Naive thymus-derived CD4-positive, alpha-beta T cell (primary cell): ENCODE measurements at regions not wholly inside any gene's neighbourhood (a gene's known extent, or its start where the extent isn't known, plus 50 kb on each side); places are given as distances from the start of the nearest gene placed in this dataset.

ENCODE experiments used
- ATAC-seq: fragments of 150-1000 bp; cut with Tn5 transposase; 2 replicates; pipeline ENCODE4 v1.10.0; 2021; ENCODE audit warnings: mild to moderate bottlenecking, moderate library complexity
- CTCF ChIA-PET: fragments of 350-600 bp; sonication (Branson Sonifier 250); formaldehyde crosslinking; loops from one replicate; lab custom pipeline; 2021; ENCODE audit warnings: antibody characterized with exemption; lab: Charles Lee
- POLR2A ChIA-PET: fragments of 350-600 bp; sonication (Branson Sonifier 250); formaldehyde crosslinking; loops from one replicate; lab custom pipeline; 2021; ENCODE audit warnings: antibody characterized with exemption, inconsistent platforms; lab: Charles Lee
- DNase-seq, 9 donors: peaks; one replicate each; pipeline versions ENCODE4 v3.0.0 to v3.0.0-alpha.2; 2020 to 2022; ENCODE audit warnings: mixed read lengths in 1 of 9
- H3K27ac ChIP-seq: one replicate; pipeline ENCODE4 v1.7.0; 2013; ENCODE audit warnings: mild to moderate bottlenecking, low read depth, low read length, moderate library complexity
- H3K27me3 ChIP-seq, 2 donors: one replicate each; pipeline ENCODE4 v1.7.0; 2013; ENCODE audit warnings: low read length in 2 of 2, mild to moderate bottlenecking in 2 of 2, moderate library complexity in 2 of 2; ENCODE audit not compliant: control insufficient read depth in 2 of 2, insufficient read depth in 2 of 2
- H3K36me3 ChIP-seq, 3 experiments: 1 replicate in 2 of 3; 2 replicates in 1 of 3; pipeline ENCODE4 v1.7.0; 2013; ENCODE audit warnings: low read length in 3 of 3, mild to moderate bottlenecking in 3 of 3, moderate library complexity in 1 of 3; ENCODE audit not compliant: insufficient read depth in 3 of 3, control insufficient read depth in 2 of 3
- H3K4me1 ChIP-seq, 2 donors: one replicate each; pipeline ENCODE4 v1.7.0; 2013; ENCODE audit warnings: low read length in 2 of 2, mild to moderate bottlenecking in 2 of 2, moderate library complexity in 1 of 2; ENCODE audit not compliant: control insufficient read depth in 2 of 2, insufficient read depth in 2 of 2
- H3K4me3 ChIP-seq: 2 replicates; pipeline ENCODE4 v1.7.0; 2013; ENCODE audit warnings: mild to moderate bottlenecking, low read length
- H3K9me3 ChIP-seq, 3 experiments: 1 replicate in 2 of 3; 2 replicates in 1 of 3; pipeline ENCODE4 v1.7.0; 2013; ENCODE audit warnings: low read length in 3 of 3; ENCODE audit not compliant: control insufficient read depth in 2 of 3
- H3K27ac Mint-ChIP-seq, 9 donors: one replicate each; pipeline ENCODE4 v1.8.0; 2020 to 2022; ENCODE audit warnings: mixed read lengths in 9 of 9, mild to moderate bottlenecking in 8 of 9, moderate library complexity in 5 of 9, inconsistent platforms in 2 of 9
- H3K27me3 Mint-ChIP-seq, 5 donors: one replicate each; pipeline ENCODE4 v1.8.0; 2021 to 2022; ENCODE audit warnings: mixed read lengths in 5 of 5, mild to moderate bottlenecking in 1 of 5
- H3K36me3 Mint-ChIP-seq, 5 donors: one replicate each; pipeline ENCODE4 v1.8.0; 2020 to 2022; ENCODE audit warnings: mixed read lengths in 5 of 5, mild to moderate bottlenecking in 3 of 5, inconsistent platforms in 1 of 5
- H3K4me1 Mint-ChIP-seq, 7 donors: one replicate each; pipeline ENCODE4 v1.8.0; 2020 to 2022; ENCODE audit warnings: mixed read lengths in 7 of 7, mild to moderate bottlenecking in 3 of 7, inconsistent platforms in 1 of 7
- H3K4me3 Mint-ChIP-seq, 10 donors: one replicate each; pipeline ENCODE4 v1.8.0; 2020 to 2022; ENCODE audit warnings: mild to moderate bottlenecking in 10 of 10, mixed read lengths in 10 of 10, moderate library complexity in 6 of 10, inconsistent platforms in 2 of 10
- H3K9me3 Mint-ChIP-seq, 11 donors: one replicate each; pipeline ENCODE4 v1.8.0; 2020 to 2022; ENCODE audit warnings: mixed read lengths in 11 of 11, mild to moderate bottlenecking in 4 of 11, inconsistent platforms in 1 of 11, moderate library complexity in 1 of 11
- intact Hi-C, 2 donors: fragments of 100-400 bp; cut with micrococcal nuclease; formaldehyde crosslinking; loops; one replicate each; pipeline ENCODE4 v1.15.1; 2023

- Histone ChIP-seq H3K4me3 (no peak overlapping the region), H3K36me3 (no peaks in the 10 kb centered on the region), H3K4me1 (no peaks in the 10 kb centered on the region), H3K27me3 (no peaks in the 10 kb centered on the region), H3K9me3 (no peaks in the 10 kb centered on the region), H3K27ac (no peak overlapping the region)
- Mint-ChIP-seq H3K27me3 (no peaks in the 10 kb centered on the region), H3K9me3 (peaks cover 0 to 5% (median 1%) of the 10 kb centered on the region in 11 donors), H3K4me1 (no peaks in the 10 kb centered on the region), H3K36me3 (no peaks in the 10 kb centered on the region), H3K27ac (no peak overlapping the region), H3K4me3 (no peak overlapping the region)
- no peak for ATAC-seq
- CTCF ChIA-PET, result no interaction called here
- POLR2A ChIA-PET, result no interaction called here
- no peak for DNase-seq
- intact Hi-C loops, result no loop called here
Observed at GRCh38 chr4:116952530-116953136, 132.7 kb downstream of the TRAM1L1 start.

- DNase-seq (no peak), ATAC-seq (no peak)
- intact Hi-C loops, result no loop called here
- Histone ChIP-seq H3K4me3 (no peak overlapping the region), H3K27ac (no peak overlapping the region), H3K9me3 (no peaks in the 10 kb centered on the region), H3K4me1 (no peaks in the 10 kb centered on the region), H3K27me3 (no peaks in the 10 kb centered on the region), H3K36me3 (no peaks in the 10 kb centered on the region)
- ChIA-PET CTCF (no interaction called here), POLR2A (no interaction called here)
- Mint-ChIP-seq H3K9me3 (peaks cover 0 to 6% (median 1%) of the 10 kb centered on the region in 11 donors), H3K4me1 (no peaks in the 10 kb centered on the region), H3K27me3 (no peaks in the 10 kb centered on the region), H3K27ac (no peak overlapping the region), H3K36me3 (no peaks in the 10 kb centered on the region), H3K4me3 (no peak overlapping the region)
Observed at GRCh38 chr4:116949856-116950255, 135.5 kb downstream of the TRAM1L1 start.

DNA sequence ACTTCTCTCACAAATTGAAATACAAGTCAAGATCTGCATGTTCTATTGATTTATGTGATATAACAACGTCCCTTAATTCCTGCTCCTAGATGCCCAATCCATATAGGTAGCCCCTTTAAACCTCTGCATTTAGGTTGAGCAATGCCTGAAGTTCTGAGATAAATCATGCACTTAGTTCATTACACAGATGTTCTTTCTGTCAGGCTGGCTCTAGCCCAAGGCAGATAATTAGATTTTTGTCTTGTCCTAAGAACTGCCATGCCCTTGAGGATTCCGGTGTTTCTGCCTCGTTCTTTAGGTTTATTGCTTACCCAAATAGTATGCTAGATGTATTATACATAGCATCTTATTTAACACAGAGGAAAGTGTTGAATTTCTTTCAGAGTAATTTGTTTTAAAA is 143.1 kb downstream of the TRAM1L1 start:
- no peak overlapping the region for H3K4me3 ChIP-seq
- Mint-ChIP-seq H3K27me3 (no peaks in the 10 kb centered on the region), H3K4me3 (no peak overlapping the region), H3K36me3 (no peaks in the 10 kb centered on the region), H3K9me3 (peaks cover 0 to 4% (median 0%) of the 10 kb centered on the region in 11 donors), H3K4me1 (no peaks in the 10 kb centered on the region), H3K27ac (no peak overlapping the region)
- ATAC-seq (no peak), DNase-seq (no peak)
- no peaks in the 10 kb centered on the region for H3K9me3 ChIP-seq
- H3K27me3 ChIP-seq, result no peaks in the 10 kb centered on the region
- no peaks in the 10 kb centered on the region for H3K36me3 ChIP-seq
- POLR2A ChIA-PET, result no interaction called here
- H3K27ac ChIP-seq, result no peak overlapping the region
- CTCF ChIA-PET, result no interaction called here
- no peaks in the 10 kb centered on the region for H3K4me1 ChIP-seq
- intact Hi-C loops, result no loop called here

DNA sequence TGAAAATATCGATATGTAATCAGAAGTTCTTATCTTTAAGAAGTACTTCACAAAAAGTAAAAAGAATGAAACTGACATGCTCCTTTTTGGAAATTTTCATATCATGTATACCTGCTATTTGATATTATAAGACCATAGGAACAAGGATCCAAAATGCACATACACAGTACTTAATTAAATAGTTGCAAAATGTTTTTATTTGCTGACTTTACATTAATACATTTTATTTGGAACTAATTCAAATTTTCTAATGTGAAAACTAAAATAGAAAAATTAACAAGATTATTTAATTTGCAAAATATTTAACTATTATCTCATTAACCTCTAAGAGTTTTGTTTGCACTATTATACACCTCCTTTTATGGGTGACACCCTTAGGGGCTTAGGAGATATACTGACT is 155.0 kb downstream of the TRAM1L1 start:
- peaks cover 0 to 5% (median 2%) of the 10 kb centered on the region in 11 donors for H3K9me3 Mint-ChIP-seq
- H3K27ac ChIP-seq, result no peak overlapping the region
- H3K4me3 ChIP-seq, result no peak overlapping the region
- H3K27ac Mint-ChIP-seq, result no peak overlapping the region
- H3K4me1 Mint-ChIP-seq, result no peaks in the 10 kb centered on the region
- no peak overlapping the region for H3K4me3 Mint-ChIP-seq
- no peaks in the 10 kb centered on the region for H3K36me3 Mint-ChIP-seq
- DNase-seq, result no peak
- intact Hi-C loops, result no loop called here
- no peak for ATAC-seq
- H3K9me3 ChIP-seq, result no peaks in the 10 kb centered on the region
- no peaks in the 10 kb centered on the region for H3K27me3 ChIP-seq
- H3K27me3 Mint-ChIP-seq, result peaks cover 0 to 13% (median 5%) of the 10 kb centered on the region in 5 donors
- H3K36me3 ChIP-seq, result no peaks in the 10 kb centered on the region
- CTCF ChIA-PET, result no interaction called here
- H3K4me1 ChIP-seq, result no peaks in the 10 kb centered on the region
- POLR2A ChIA-PET, result no interaction called here

DNA sequence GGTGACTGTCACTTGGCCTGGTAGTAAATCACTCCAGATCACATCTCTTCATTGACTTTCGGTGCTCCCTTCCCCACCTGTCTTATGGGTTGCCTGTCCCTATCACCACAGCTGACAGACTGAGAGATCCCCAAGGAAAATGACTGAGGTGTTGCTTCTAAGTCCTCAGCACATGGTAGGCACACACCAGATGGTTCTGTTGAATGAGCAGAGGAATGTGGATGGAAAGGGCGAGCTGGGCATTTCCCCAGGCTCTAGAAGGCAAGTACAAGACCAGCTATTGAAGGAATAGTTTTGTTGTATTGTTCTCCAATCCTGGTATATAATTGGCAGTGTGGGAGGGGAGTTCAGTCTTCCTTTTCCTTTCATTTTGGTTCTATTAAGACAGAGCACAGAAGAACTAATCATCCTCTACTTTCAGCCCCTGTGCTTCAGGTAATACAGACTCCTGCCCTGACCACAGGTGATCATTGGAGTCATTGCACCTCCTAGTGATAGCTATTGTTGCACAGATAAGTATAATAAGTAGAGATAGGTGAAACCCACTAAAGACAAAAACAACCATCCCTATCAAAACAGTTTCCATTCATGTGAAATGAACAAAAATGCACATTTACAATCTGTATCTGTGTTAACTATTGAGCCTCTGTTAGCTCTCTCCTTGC is 158.6 kb downstream of the TRAM1L1 start:
- Mint-ChIP-seq H3K4me1 (no peaks in the 10 kb centered on the region), H3K27ac (no peak overlapping the region), H3K36me3 (no peaks in the 10 kb centered on the region), H3K4me3 (no peak overlapping the region), H3K27me3 (peaks cover 4 to 22% (median 10%) of the 10 kb centered on the region in 5 donors), H3K9me3 (peaks cover 0 to 5% (median 2%) of the 10 kb centered on the region in 11 donors)
- no peak overlapping the region for H3K4me3 ChIP-seq
- CTCF ChIA-PET, result no interaction called here
- POLR2A ChIA-PET, result no interaction called here
- no peak overlapping the region for H3K27ac ChIP-seq
- DNase-seq (no peak), ATAC-seq (no peak)
- no peaks in the 10 kb centered on the region for H3K9me3 ChIP-seq
- no peaks in the 10 kb centered on the region for H3K36me3 ChIP-seq
- no peaks in the 10 kb centered on the region for H3K27me3 ChIP-seq
- intact Hi-C loops, result no loop called here
- no peaks in the 10 kb centered on the region for H3K4me1 ChIP-seq

DNA sequence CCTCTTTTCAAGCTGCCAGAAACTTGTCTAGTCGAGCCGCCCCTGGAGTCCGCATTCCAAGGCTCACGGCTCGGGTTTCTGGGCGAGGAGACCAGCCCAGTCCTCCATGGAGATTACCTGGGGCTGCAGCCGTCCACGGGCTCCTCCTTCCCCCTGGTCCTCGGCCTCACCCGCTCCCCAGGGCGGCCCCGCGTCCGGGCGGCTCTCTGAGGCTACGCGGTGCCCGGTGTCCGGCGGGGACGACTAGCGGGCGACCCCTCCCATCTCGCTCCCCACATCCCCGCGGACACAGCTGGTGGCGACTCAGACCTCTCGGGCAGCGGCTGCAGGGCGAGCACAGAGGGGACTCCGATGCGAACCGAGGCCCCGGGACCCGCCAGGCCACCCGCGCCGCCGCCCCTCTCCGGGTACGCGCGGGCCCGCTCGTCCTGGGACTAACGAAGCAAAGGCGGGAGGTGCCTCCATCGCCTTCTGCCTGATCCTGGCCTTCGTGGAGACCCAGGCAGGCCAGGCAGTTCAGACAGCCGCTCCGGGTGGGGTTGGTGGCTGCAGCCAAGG is 159.4 kb downstream of the TRAM1L1 start:
- peaks cover 4 to 22% (median 10%) of the 10 kb centered on the region in 5 donors for H3K27me3 Mint-ChIP-seq
- Histone ChIP-seq H3K27ac (no peak overlapping the region), H3K4me3 (no peak overlapping the region), H3K9me3 (no peaks in the 10 kb centered on the region), H3K36me3 (no peaks in the 10 kb centered on the region), H3K27me3 (no peaks in the 10 kb centered on the region), H3K4me1 (no peaks in the 10 kb centered on the region)
- H3K27ac Mint-ChIP-seq, result no peak overlapping the region
- intact Hi-C loops, result no loop called here
- no peak overlapping the region for H3K4me3 Mint-ChIP-seq
- DNase-seq (no peak), ATAC-seq (no peak)
- ChIA-PET POLR2A (no interaction called here), CTCF (no interaction called here)
- peaks cover 0 to 6% (median 2%) of the 10 kb centered on the region in 11 donors for H3K9me3 Mint-ChIP-seq
- H3K4me1 Mint-ChIP-seq, result no peaks in the 10 kb centered on the region
- H3K36me3 Mint-ChIP-seq, result no peaks in the 10 kb centered on the region

GRCh38 chr4:116923389-116923788 is 162.0 kb downstream of the TRAM1L1 start:
- H3K4me1 Mint-ChIP-seq, result no peaks in the 10 kb centered on the region
- no peaks in the 10 kb centered on the region for H3K9me3 ChIP-seq
- ChIA-PET POLR2A (no interaction called here), CTCF (no interaction called here)
- DNase-seq (no peak), ATAC-seq (no peak)
- H3K27me3 Mint-ChIP-seq, result peaks cover 4 to 22% (median 10%) of the 10 kb centered on the region in 5 donors
- H3K4me3 Mint-ChIP-seq, result no peak overlapping the region
- no peaks in the 10 kb centered on the region for H3K36me3 Mint-ChIP-seq
- intact Hi-C loops, result no loop called here
- H3K36me3 ChIP-seq, result no peaks in the 10 kb centered on the region
- H3K27me3 ChIP-seq, result no peaks in the 10 kb centered on the region
- peaks cover 0 to 13% (median 7%) of the 10 kb centered on the region in 11 donors for H3K9me3 Mint-ChIP-seq
- no peak overlapping the region for H3K27ac Mint-ChIP-seq
- H3K4me1 ChIP-seq, result no peaks in the 10 kb centered on the region
- H3K4me3 ChIP-seq, result no peak overlapping the region
- H3K27ac ChIP-seq, result no peak overlapping the region
